C4-2B (cell line): ENCODE measurements at regions not wholly inside any gene's neighbourhood (a gene's known extent, or its start where the extent isn't known, plus 50 kb on each side); places are given as distances from the start of the nearest gene placed in this dataset.

ENCODE experiments used
- H3K27ac ChIP-seq: fragments of 450-650 bp; 2 replicates; pipeline ENCODE4 v1.5.1; 2017
- ZFX ChIP-seq: fragments of 450-650 bp; IDR thresholded peaks from 2 replicates; pipeline ENCODE4 v1.6.1; 2017
- TF ChIP-seq, protein P1 (sequence below): fragments of 450-650 bp; conservative IDR thresholded peaks from 2 replicates; pipeline ENCODE4 v1.5.1; 2017; ENCODE audit warnings: mild to moderate bottlenecking

DNA sequence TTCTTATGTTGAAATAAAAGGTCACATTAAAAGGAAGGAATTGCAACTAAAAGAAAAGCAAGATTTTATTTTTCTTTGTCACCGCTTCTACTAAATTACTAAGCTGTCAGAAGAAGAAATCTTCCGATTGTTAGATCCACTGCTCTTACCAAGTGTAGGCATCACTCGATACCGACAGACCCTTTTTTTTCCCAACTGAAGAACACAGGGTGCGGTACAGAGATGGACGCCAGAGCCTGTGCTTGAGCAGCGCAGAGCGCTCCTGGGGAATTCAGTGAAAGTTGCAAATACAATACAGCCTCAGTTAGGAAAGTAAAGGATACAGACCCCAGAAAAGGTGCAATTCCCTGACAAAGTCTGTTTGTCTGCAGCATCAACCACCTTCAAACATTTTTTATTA lies 94.9 kb upstream of the WDR17 start:
- no peak for TF ChIP-seq ZFX
- TF ChIP-seq, protein P1, sequence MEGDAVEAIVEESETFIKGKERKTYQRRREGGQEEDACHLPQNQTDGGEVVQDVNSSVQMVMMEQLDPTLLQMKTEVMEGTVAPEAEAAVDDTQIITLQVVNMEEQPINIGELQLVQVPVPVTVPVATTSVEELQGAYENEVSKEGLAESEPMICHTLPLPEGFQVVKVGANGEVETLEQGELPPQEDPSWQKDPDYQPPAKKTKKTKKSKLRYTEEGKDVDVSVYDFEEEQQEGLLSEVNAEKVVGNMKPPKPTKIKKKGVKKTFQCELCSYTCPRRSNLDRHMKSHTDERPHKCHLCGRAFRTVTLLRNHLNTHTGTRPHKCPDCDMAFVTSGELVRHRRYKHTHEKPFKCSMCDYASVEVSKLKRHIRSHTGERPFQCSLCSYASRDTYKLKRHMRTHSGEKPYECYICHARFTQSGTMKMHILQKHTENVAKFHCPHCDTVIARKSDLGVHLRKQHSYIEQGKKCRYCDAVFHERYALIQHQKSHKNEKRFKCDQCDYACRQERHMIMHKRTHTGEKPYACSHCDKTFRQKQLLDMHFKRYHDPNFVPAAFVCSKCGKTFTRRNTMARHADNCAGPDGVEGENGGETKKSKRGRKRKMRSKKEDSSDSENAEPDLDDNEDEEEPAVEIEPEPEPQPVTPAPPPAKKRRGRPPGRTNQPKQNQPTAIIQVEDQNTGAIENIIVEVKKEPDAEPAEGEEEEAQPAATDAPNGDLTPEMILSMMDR, result no peak
- no peak overlapping the region for H3K27ac ChIP-seq

DNA sequence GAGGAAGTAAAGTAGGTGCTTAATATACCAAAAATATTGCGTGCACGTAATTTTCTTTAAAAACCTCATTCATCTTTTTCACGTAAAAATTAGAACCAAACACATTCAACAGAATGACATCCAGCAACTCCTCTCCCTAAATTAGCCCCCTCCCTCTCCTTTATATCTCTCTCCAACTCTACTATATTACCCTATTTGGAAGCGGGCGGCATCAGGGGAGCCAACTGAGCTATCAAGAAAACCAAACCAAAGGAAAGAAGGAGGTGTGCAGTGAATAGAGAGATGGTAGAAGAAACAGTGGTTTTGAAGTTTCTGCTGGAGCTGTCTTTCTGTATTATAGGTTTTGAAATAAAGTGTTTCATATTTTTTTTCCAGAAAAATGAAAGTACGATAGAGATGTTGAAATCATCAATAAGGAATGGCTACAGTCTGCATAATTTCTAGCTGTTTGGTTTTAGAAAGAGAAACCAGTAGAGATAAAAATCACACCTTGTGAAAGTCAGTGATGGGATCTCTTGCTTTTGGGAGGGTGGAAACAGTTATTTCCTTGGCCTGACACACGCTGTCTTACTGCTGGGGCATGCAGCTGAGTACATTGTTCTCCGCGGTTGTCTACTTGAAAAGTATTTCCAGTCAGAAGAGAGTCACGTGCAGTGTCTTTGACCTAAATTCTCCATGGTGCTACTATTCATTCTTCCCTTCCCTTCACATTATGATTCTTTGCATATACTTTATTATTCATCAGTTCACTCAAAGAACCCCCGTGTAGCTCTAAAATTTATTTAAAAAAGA lies 94.1 kb upstream of the WDR17 start:
- H3K27ac ChIP-seq, result no peak overlapping the region
- no peak for TF ChIP-seq ZFX
- TF ChIP-seq, protein P1, result no peak

DNA sequence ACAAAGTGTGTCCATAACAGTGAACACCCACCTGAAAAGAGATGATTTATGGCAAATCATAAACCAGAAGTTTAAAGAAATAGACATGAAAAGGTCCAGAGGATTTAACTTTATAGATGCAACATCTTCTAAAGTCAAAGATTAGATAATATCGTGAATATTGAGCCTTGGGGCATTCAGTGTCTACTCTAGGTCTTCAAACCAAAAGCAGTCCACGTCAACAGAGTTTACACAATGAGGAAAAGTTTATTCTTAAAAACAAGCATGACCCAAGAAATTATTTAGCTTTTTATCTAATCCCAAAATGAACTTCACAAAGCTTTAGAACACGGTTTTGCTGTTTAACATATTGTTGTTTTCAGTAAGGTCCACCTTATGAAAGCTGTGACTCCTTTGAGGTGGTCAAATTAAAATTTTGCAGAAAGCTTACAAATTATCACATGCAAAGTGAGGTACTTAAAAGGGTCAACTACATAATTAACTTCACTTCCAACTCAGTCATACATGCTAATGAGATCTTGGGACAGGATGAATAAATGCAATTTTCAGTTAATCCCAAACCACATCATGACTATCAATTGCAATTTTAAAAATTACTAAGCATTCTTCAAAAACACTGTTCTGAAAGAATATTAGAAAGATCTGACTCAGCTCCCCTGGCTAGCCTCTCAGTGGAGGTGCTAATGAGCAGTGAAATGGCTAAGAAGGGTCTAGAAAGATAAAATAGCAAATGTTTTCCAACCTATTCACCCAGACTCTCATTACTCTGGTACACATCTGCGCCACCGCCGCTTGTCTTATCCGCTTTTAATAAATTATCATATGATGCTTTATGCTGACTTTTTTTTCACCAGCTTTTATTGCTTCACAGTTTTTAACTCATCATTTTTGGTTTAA lies 92.4 kb upstream of the WDR17 start:
- H3K27ac ChIP-seq, result no peak overlapping the region
- TF ChIP-seq, protein P1, result no peak
- TF ChIP-seq ZFX, result no peak

DNA sequence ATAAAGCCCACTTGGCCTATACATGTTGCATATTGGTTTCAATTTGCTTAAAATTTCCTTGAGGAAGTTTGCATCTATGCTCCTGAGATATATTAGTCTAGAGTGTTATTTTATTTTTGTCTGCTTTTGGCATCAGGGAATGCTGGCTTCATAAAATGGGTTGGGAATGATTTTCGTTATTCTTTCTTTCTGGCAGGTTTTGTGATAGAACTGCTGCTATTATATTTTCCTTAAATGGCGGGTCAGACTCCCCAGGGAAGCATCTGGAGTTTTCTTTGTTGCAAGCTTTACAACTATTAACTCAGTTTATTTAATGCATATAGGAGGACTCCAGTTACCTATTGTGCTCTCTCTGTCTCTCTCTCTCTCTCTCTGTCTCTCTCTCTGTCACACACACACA lies 82.0 kb upstream of the WDR17 start:
- TF ChIP-seq, protein P1, result no peak
- no peak for TF ChIP-seq ZFX
- H3K27ac ChIP-seq, result no peak overlapping the region

DNA sequence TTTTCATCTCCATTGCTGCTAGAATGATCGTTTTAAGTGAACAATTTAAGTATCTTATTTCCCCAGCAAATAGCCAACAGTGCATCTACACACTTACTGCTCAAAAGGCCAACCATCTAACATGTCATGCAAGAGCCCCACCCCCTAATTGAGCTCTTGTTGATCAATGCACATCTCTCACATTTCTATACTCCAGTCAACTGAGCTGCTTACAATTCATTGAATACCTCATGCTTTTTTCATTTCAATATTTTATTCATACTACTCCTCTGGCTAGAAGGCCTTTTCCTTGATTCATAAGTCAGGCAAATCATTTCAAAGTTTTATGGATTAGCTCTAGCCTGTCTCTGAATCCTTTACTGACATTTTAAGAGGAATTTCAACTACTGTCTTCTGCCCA lies 79.0 kb upstream of the WDR17 start:
- TF ChIP-seq, protein P1, result no peak
- no peak for TF ChIP-seq ZFX
- no peak overlapping the region for H3K27ac ChIP-seq

DNA sequence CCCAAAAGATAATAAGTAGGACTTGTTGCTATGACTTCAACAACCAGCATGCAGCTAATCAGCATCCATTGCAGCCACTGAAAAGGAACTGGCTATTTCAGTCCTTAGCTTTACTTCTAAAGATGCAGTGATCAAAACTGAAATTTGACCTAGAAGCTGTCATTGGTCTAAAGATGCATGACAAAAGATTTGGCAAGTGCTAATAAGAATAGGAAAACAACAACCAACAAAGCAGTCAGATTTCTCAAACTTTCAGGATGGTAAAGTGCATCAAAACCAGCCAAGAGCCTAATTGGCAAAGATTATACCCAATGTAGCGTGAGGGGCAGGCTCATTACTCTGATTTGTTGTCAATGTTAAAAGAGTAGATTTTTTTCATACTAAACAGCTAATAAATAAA lies 77.1 kb upstream of the WDR17 start:
- TF ChIP-seq, protein P1, result no peak
- TF ChIP-seq ZFX, result no peak
- H3K27ac ChIP-seq, result no peak overlapping the region

DNA sequence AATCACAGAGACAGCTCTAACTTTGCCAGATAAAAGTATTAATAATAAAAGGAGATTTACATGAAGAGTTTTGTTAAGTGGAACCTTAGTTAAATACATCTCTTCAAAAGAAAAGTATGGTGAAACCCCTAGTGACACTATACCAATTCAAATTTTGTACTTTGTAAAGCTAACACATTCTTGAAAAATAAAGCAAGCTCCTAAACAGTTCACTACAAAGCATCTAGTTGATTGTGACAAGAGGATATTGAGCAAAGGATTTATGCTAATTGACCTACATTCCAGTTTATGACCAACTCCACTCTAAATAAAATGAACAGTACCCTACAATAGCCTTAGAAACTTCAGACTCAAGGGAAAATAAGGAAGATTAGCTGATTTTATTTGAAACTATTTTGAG lies 69.4 kb upstream of the WDR17 start:
- TF ChIP-seq ZFX, result no peak
- TF ChIP-seq, protein P1, result no peak
- H3K27ac ChIP-seq, result no peak overlapping the region
